HG03378 (cell line): ENCODE measurements at regions not wholly inside any gene's neighbourhood (a gene's known extent, or its start where the extent isn't known, plus 50 kb on each side); places are given as distances from the start of the nearest gene placed in this dataset.
"Not testable (repeated sequence)": the region's sequence is repeated elsewhere in the genome, so short reads cannot be mapped to it uniquely, and the experiment has no call there.

Source experiments
- ATAC-seq: cut with Tn5 transposase; IDR thresholded peaks from one replicate; pipeline ENCODE4 v1.9.1; 2021; ENCODE audit warnings: mild to moderate bottlenecking, moderate library complexity; ENCODE audit not compliant: unreplicated experiment

GRCh38 chr7:110186334-110186733 is 904.6 kb upstream of the LRRN3 start:
- no peak for ATAC-seq

GRCh38 chr7:110187877-110188554 is 902.9 kb upstream of the LRRN3 start:
- no peak for ATAC-seq

GRCh38 chr7:110204527-110204926 is 886.4 kb upstream of the LRRN3 start:
- ATAC-seq = no peak

GRCh38 chr7:110205899-110206298 is 885.0 kb upstream of the LRRN3 start:
- no peak for ATAC-seq

GRCh38 chr7:110209884-110210283 is 881.0 kb upstream of the LRRN3 start:
- no peak for ATAC-seq

- ATAC-seq = no peak
Measured at GRCh38 chr7:110210941-110211608, 879.9 kb upstream of the LRRN3 start.

GRCh38 chr7:110224643-110225042 is 866.3 kb upstream of the LRRN3 start:
- ATAC-seq = no peak

GRCh38 chr7:110246118-110246517 is 844.8 kb upstream of the LRRN3 start:
- no peak for ATAC-seq

GRCh38 chr7:110253093-110253492 is 837.8 kb upstream of the LRRN3 start:
- ATAC-seq = no peak

- ATAC-seq = no peak
Measured at GRCh38 chr7:110257673-110258072, 833.3 kb upstream of the LRRN3 start.

GRCh38 chr7:110262251-110262650 is 828.7 kb upstream of the LRRN3 start:
- no peak for ATAC-seq

GRCh38 chr7:110264288-110264687 is 826.6 kb upstream of the LRRN3 start:
- ATAC-seq = no peak

- no peak for ATAC-seq
Measured at GRCh38 chr7:110281362-110281761, 809.6 kb upstream of the LRRN3 start.

- ATAC-seq = no peak
Measured at GRCh38 chr7:110283056-110283455, 807.9 kb upstream of the LRRN3 start.

- no peak for ATAC-seq
Measured at GRCh38 chr7:110291430-110291829, 799.5 kb upstream of the LRRN3 start.

- ATAC-seq = no peak
Measured at GRCh38 chr7:110296321-110296720, 794.6 kb upstream of the LRRN3 start.

GRCh38 chr7:110307776-110308175 is 783.2 kb upstream of the LRRN3 start:
- no peak for ATAC-seq

- no peak for ATAC-seq
Measured at GRCh38 chr7:110308791-110309190, 782.1 kb upstream of the LRRN3 start.

GRCh38 chr7:110309941-110310340 is 781.0 kb upstream of the LRRN3 start:
- no peak for ATAC-seq

GRCh38 chr7:110311556-110311955 is 779.4 kb upstream of the LRRN3 start:
- ATAC-seq = no peak

- ATAC-seq = no peak
Measured at GRCh38 chr7:110317541-110318265, 773.2 kb upstream of the LRRN3 start.

- not testable (repeated sequence) for ATAC-seq
Measured at GRCh38 chr7:110320285-110320684, 770.6 kb upstream of the LRRN3 start.
